Activated naive CD8-positive, alpha-beta T cell treated with anti-CD3 and anti-CD28 coated beads, Interleukin-2, amount 50 U/mL, for 16 hours (primary cell): ENCODE measurements at regions not wholly inside any gene's neighbourhood (a gene's known extent, or its start where the extent isn't known, plus 50 kb on each side); places are given as distances from the start of the nearest gene placed in this dataset.
"Not testable (repeated sequence)": the region's sequence is repeated elsewhere in the genome, so short reads cannot be mapped to it uniquely, and the experiment has no call there.

Source experiments
- DNase-seq: peaks from one replicate; pipeline ENCODE4 v3.0.0-alpha.2; 2020; ENCODE audit warnings: low read depth, low spot score

- no peak for DNase-seq
Observed at GRCh38 chr1:88333086-88333695, 350.9 kb upstream of the PKN2 start.

GRCh38 chr1:88341447-88341846 lies 342.6 kb upstream of the PKN2 start:
- no peak for DNase-seq

GRCh38 chr1:88342081-88342480 lies 342.0 kb upstream of the PKN2 start:
- not testable (repeated sequence) for DNase-seq

GRCh38 chr1:88350648-88351047 lies 333.4 kb upstream of the PKN2 start:
- DNase-seq = no peak

- no peak for DNase-seq
Observed at GRCh38 chr1:88351960-88352359, 332.1 kb upstream of the PKN2 start.

- DNase-seq = no peak
Observed at GRCh38 chr1:88354256-88354655, 329.8 kb upstream of the PKN2 start.

GRCh38 chr1:88357729-88358128 lies 326.3 kb upstream of the PKN2 start:
- DNase-seq = no peak

GRCh38 chr1:88371436-88372023 lies 312.5 kb upstream of the PKN2 start:
- DNase-seq = no peak

GRCh38 chr1:88375977-88376376 lies 308.1 kb upstream of the PKN2 start:
- DNase-seq = no peak

- DNase-seq = no peak
Observed at GRCh38 chr1:88376421-88376820, 307.7 kb upstream of the PKN2 start.

GRCh38 chr1:88378560-88378959 lies 305.5 kb upstream of the PKN2 start:
- DNase-seq = no peak

- DNase-seq = no peak
Observed at GRCh38 chr1:88394958-88395357, 289.1 kb upstream of the PKN2 start.

- no peak for DNase-seq
Observed at GRCh38 chr1:88398338-88398737, 285.7 kb upstream of the PKN2 start.

- no peak for DNase-seq
Observed at GRCh38 chr1:88399690-88400089, 284.4 kb upstream of the PKN2 start.

GRCh38 chr1:88401313-88401712 lies 282.8 kb upstream of the PKN2 start:
- no peak for DNase-seq

- DNase-seq = no peak
Observed at GRCh38 chr1:88404582-88404981, 279.5 kb upstream of the PKN2 start.

- no peak for DNase-seq
Observed at GRCh38 chr1:88407248-88407647, 276.8 kb upstream of the PKN2 start.

GRCh38 chr1:88421997-88422396 lies 262.1 kb upstream of the PKN2 start:
- no peak for DNase-seq

GRCh38 chr1:88433556-88433955 lies 250.5 kb upstream of the PKN2 start:
- DNase-seq = no peak

GRCh38 chr1:88434836-88435235 lies 249.2 kb upstream of the PKN2 start:
- DNase-seq = no peak

GRCh38 chr1:88441022-88441421 lies 243.1 kb upstream of the PKN2 start:
- no peak for DNase-seq

GRCh38 chr1:88451856-88452255 lies 232.2 kb upstream of the PKN2 start:
- DNase-seq = no peak

- DNase-seq = no peak
Observed at GRCh38 chr1:88453295-88453694, 230.8 kb upstream of the PKN2 start.

- no peak for DNase-seq
Observed at GRCh38 chr1:88454781-88455180, 229.3 kb upstream of the PKN2 start.
